ENCODE measurements at regions not wholly inside any gene's neighbourhood (a gene's known extent, or its start where the extent isn't known, plus 50 kb on each side); places are given as distances from the start of the nearest gene placed in this dataset.

DNA sequence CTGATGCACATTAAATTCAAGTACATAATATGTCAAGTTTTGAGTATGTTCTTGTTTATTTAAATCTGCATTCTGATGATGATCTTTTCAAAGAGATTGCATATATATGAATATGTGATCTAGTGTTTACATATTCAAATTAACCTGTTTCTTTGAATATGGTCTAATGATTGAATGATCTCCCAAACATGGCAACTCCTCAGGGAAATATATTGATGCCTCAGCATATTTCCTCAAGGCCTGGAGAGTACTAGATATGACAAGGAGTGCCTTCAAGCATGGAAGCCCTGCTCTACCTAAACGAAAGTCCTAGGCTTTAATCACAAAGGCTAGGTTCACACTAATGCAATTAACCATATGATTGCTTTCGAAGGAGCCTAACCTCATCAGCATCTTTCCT, 532.8 kb downstream of the ZIC1 start:
- TF ChIP-seq, protein P1, sequence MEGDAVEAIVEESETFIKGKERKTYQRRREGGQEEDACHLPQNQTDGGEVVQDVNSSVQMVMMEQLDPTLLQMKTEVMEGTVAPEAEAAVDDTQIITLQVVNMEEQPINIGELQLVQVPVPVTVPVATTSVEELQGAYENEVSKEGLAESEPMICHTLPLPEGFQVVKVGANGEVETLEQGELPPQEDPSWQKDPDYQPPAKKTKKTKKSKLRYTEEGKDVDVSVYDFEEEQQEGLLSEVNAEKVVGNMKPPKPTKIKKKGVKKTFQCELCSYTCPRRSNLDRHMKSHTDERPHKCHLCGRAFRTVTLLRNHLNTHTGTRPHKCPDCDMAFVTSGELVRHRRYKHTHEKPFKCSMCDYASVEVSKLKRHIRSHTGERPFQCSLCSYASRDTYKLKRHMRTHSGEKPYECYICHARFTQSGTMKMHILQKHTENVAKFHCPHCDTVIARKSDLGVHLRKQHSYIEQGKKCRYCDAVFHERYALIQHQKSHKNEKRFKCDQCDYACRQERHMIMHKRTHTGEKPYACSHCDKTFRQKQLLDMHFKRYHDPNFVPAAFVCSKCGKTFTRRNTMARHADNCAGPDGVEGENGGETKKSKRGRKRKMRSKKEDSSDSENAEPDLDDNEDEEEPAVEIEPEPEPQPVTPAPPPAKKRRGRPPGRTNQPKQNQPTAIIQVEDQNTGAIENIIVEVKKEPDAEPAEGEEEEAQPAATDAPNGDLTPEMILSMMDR (IDR thresholded peaks at IDR 0.05; ENCODE audit: extremely low read depth, insufficient read depth, missing control alignments) = no peak
- no peak for DNase-seq (ENCODE audit: low spot score)
- in situ Hi-C loops (cut with MboI; ENCODE audit: low pct_unique_long_range_greater_than_20kb, low sequenced_read_pairs, unreplicated experiment) = no loop called here

DNA sequence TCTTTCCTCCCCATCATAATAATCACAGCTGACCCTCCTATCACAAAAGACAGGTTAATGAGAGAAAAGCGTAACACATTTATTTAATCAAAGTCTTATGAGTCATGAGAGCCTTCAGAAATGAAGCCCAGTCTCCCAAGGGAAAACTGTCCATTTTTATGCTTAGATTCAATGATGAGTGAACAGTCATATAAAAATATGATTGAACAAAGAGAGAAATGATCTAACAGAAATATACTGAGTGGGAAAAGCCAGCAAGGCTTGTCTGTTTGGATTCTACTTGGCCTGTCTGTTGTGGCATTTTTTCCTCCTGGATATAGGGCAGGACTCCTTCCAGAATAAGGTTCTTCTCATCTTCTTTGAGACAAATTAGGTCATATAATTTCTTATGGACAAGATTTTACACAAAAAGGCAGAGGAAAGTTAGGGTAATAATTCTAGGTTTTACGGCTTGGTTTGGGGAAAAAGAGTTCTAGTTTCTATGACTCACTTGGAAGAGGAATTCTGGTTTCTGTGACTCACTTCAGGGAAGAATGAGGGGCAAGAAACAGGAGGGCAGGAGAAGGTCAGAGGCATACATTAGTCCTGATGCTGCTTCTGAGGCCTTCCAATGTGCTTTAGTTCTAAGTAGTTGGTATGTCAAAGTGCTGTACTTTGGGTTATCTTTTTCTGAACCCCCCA, 534.2 kb downstream of the ZIC1 start:
- in situ Hi-C loops (cut with MboI; ENCODE audit: low pct_unique_long_range_greater_than_20kb, low sequenced_read_pairs, unreplicated experiment) = no loop called here
- TF ChIP-seq, protein P1 (IDR thresholded peaks at IDR 0.05; ENCODE audit: extremely low read depth, insufficient read depth, missing control alignments) = no peak
- DNase-seq (ENCODE audit: low spot score) = no peak

DNA sequence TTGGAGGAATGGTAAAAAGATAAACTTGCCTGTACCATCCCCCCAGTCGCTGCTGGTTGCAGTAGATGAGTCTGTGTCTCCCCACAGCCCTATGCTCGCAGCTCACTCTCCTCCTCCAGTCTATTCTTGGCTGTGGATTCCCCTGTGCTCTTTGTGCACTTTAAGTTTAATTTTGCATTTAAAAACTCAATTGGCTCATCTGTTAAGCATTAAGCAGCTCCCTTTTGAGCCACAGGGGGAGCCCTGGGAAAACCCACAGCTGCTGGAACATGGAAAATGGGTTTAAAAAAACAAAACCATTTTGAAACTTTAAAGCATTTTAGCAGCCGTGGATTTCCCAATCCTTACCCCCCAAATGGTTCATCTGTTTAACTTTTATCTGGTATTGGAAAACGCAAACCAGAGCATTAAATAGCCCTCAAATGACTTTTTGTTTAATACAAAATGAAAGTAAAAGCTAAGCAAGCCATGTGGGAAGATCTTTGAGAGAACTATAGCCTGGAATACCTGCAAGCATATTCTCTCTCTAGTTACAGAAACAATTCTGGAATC, 536.9 kb downstream of the ZIC1 start:
- in situ Hi-C loops (cut with MboI; ENCODE audit: low pct_unique_long_range_greater_than_20kb, low sequenced_read_pairs, unreplicated experiment) = no loop called here
- peak; percentile 23 for DNase-seq (ENCODE audit: low spot score)
- TF ChIP-seq, protein P1 (IDR thresholded peaks at IDR 0.05; ENCODE audit: extremely low read depth, insufficient read depth, missing control alignments) = peak; percentile 42

DNA sequence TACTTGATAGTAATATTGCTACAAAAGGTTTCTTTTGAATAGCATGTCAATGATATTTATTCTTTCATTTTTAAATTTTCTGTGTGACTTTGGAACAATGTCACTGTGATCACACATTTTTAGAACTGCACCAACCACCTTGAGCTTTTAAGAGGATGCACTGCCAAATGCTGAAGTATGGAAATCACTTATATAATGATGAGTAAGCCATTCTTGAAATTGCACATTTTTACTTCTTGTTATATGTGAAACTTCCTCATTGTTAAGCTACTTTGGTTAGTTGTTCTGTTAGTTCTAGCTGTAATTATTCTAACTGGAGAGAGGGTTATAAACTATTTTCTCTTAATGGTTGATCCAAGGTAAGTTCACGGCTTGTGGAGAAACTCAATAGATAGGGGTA, 547.5 kb downstream of the ZIC1 start:
- DNase-seq (ENCODE audit: low spot score) = no peak
- in situ Hi-C loops (cut with MboI; ENCODE audit: low pct_unique_long_range_greater_than_20kb, low sequenced_read_pairs, unreplicated experiment) = no loop called here
- TF ChIP-seq, protein P1 (IDR thresholded peaks at IDR 0.05; ENCODE audit: extremely low read depth, insufficient read depth, missing control alignments) = no peak

DNA sequence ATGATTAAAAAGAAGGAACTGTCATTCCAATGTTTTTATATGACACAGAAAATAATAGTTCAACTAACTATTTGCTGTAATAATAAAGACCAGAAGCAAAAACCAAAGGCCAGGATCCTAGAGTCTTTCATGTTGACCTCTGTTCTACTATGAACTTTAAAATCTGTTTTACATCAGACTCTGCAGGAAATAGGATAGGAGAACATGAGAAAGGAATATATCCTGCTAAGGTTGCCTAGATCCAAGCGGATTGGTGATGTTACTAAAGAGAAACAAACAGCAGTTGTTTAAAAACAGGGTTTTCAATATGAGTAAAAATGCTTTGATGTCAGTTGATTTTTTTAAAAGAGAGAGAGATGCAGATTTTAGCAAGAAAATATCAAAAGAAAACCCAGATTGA, 549.6 kb downstream of the ZIC1 start:
- no peak for DNase-seq (ENCODE audit: low spot score)
- TF ChIP-seq, protein P1 (IDR thresholded peaks at IDR 0.05; ENCODE audit: extremely low read depth, insufficient read depth, missing control alignments) = no peak
- in situ Hi-C loops (cut with MboI; ENCODE audit: low pct_unique_long_range_greater_than_20kb, low sequenced_read_pairs, unreplicated experiment) = no loop called here

DNA sequence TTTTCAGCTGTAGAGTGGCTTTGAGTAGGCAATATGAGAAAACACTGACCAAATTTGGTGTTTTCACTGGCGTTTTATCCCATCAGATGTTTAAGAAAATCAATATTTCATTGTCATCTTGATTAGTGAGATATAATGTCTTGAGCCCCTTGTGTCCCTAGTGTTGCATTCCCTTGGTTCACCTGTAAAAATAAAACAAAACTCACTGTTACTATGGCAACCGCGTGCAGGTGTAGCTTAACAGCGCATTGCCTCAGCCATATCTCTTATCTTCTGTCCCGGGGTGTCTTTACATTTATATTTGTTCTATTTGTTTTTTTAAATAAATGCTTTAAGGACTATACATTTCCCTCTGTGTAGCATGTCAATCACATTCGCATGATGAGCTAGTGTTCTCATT, 551.6 kb downstream of the ZIC1 start:
- in situ Hi-C loops (cut with MboI; ENCODE audit: low pct_unique_long_range_greater_than_20kb, low sequenced_read_pairs, unreplicated experiment) = no loop called here
- DNase-seq (ENCODE audit: low spot score) = no peak
- TF ChIP-seq, protein P1 (IDR thresholded peaks at IDR 0.05; ENCODE audit: extremely low read depth, insufficient read depth, missing control alignments) = no peak

All from GM13977 (cell line).